OCI-LY3 (cell line): ENCODE measurements at regions not wholly inside any gene's neighbourhood (a gene's known extent, or its start where the extent isn't known, plus 50 kb on each side); places are given as distances from the start of the nearest gene placed in this dataset.

Experiments used
- H2AFZ ChIP-seq: fragments of 200-600, 300-600 bp; shearing (Covaris generic); 2 replicates; pipeline ENCODE4 v1.6.0; 2014; ENCODE audit warnings: antibody characterized with exemption, low read depth, low read length
- H3K27ac ChIP-seq: fragments of 200-600, 300-600 bp; sonication (generic); 2 replicates; pipeline ENCODE4 v1.5.1; 2014; ENCODE audit warnings: mild to moderate bottlenecking, low read length, moderate library complexity, mixed read lengths
- H3K27me3 ChIP-seq: fragments of 200-600, 300-600 bp; sonication (generic); 2 replicates; pipeline ENCODE4 v1.6.1; 2014; ENCODE audit warnings: low read depth, low read length, mixed read lengths
- H3K36me3 ChIP-seq: fragments of 200-600, 300-600 bp; sonication (generic); replicated peaks from 2 replicates; pipeline ENCODE3; 2014; ENCODE audit warnings: low read depth, low read length, mixed read lengths
- H3K4me1 ChIP-seq: fragments of 300-600, 200-600 bp; sonication (generic); 2 replicates; pipeline ENCODE4 v1.6.1; 2014; ENCODE audit warnings: low read length, mixed read lengths
- H3K4me2 ChIP-seq: fragments of 200-600, 300-600 bp; sonication (generic); 2 replicates; pipeline ENCODE4 v1.6.1; 2014; ENCODE audit warnings: low read length, mixed read lengths
- H3K4me3 ChIP-seq: fragments of 300-600, 200-600 bp; sonication (generic); 2 replicates; pipeline ENCODE4 v1.5.1; 2014; ENCODE audit warnings: antibody characterized with exemption, mild to moderate bottlenecking, low read length, moderate library complexity
- H3K79me2 ChIP-seq: fragments of 300-600, 200-600 bp; shearing (Covaris generic); 2 replicates; pipeline ENCODE4 v1.6.1; 2014; ENCODE audit warnings: mild to moderate bottlenecking, low read length, mixed read lengths
- H3K9ac ChIP-seq: fragments of 300-600, 200-600 bp; shearing (Covaris generic); 2 replicates; pipeline ENCODE4 v1.6.0; 2014; ENCODE audit warnings: mild to moderate bottlenecking, low read length, moderate library complexity
- H3K9me3 ChIP-seq: fragments of 200-600, 300-600 bp; shearing (Covaris generic); 2 replicates; pipeline ENCODE4 v1.6.1; 2014; ENCODE audit warnings: low read length, mixed read lengths; ENCODE audit not compliant: insufficient read depth
- H4K20me1 ChIP-seq: fragments of 200-600, 300-600 bp; sonication (generic); 2 replicates; pipeline ENCODE4 v1.6.1; 2016; ENCODE audit warnings: low read length, mixed read lengths; ENCODE audit not compliant: insufficient read depth
- CTCF ChIP-seq: fragments of 200-600, 300-600 bp; sonication (generic); IDR thresholded peaks from 2 replicates; pipeline ENCODE4 v1.5.1; 2014; ENCODE audit warnings: antibody characterized with exemption, low read length, low read depth
- EZH2phosphoT487 ChIP-seq: fragments of 200-600 bp; shearing (Covaris generic); IDR thresholded peaks from 2 replicates; pipeline ENCODE4 v1.6.1; 2018; ENCODE audit warnings: antibody characterized with exemption, mixed run types, low read depth

GRCh38 chr5:4011943-4012342, 416.3 kb downstream of the IRX1 start:
- no peak overlapping the region for H3K4me2 ChIP-seq
- TF ChIP-seq EZH2phosphoT487 = no peak
- no peak for TF ChIP-seq CTCF
- no peaks in the 10 kb centered on the region for H3K4me1 ChIP-seq

GRCh38 chr5:4013106-4013898, 417.7 kb downstream of the IRX1 start:
- Histone ChIP-seq H3K27ac (no peak overlapping the region), H3K27me3 (no peaks in the 10 kb centered on the region), H3K9ac (no peak overlapping the region), H2AFZ (no peak overlapping the region), H3K79me2 (no peaks in the 10 kb centered on the region), H3K4me3 (no peak overlapping the region), H4K20me1 (no peaks in the 10 kb centered on the region), H3K36me3 (no peaks in the 10 kb centered on the region), H3K9me3 (no peaks in the 10 kb centered on the region), H3K4me1 (peaks cover 2% of the 10 kb centered on the region; the same call in 1 of the 2 replicates), H3K4me2 (no peak overlapping the region)
- TF ChIP-seq EZH2phosphoT487 = no peak
- no peak for TF ChIP-seq CTCF

More at GRCh38 chr5:4011943-4012342, 416.3 kb downstream of the IRX1 start:
- Histone ChIP-seq H2AFZ (no peak overlapping the region), H3K27me3 (no peaks in the 10 kb centered on the region), H3K36me3 (no peaks in the 10 kb centered on the region), H4K20me1 (no peaks in the 10 kb centered on the region), H3K4me3 (no peak overlapping the region), H3K9ac (no peak overlapping the region), H3K79me2 (no peaks in the 10 kb centered on the region), H3K9me3 (no peaks in the 10 kb centered on the region), H3K27ac (no peak overlapping the region)

GRCh38 chr5:4015709-4016108, 420.1 kb downstream of the IRX1 start:
- H3K9ac ChIP-seq = no peak overlapping the region
- no peaks in the 10 kb centered on the region for H4K20me1 ChIP-seq
- H3K4me3 ChIP-seq = no peak overlapping the region
- peaks cover 2% of the 10 kb centered on the region; the same call in 1 of the 2 replicates for H3K4me1 ChIP-seq
- no peaks in the 10 kb centered on the region for H3K9me3 ChIP-seq
- H3K36me3 ChIP-seq = no peaks in the 10 kb centered on the region
- no peak overlapping the region for H2AFZ ChIP-seq
- no peaks in the 10 kb centered on the region for H3K79me2 ChIP-seq
- TF ChIP-seq EZH2phosphoT487 (no peak), CTCF (no peak)
- H3K27me3 ChIP-seq = no peaks in the 10 kb centered on the region
- H3K27ac ChIP-seq = no peak overlapping the region
- no peak overlapping the region for H3K4me2 ChIP-seq

GRCh38 chr5:4017076-4017803, 421.6 kb downstream of the IRX1 start:
- no peak overlapping the region for H3K27ac ChIP-seq
- H4K20me1 ChIP-seq = no peaks in the 10 kb centered on the region
- no peak overlapping the region for H3K9ac ChIP-seq
- no peak overlapping the region for H3K4me2 ChIP-seq
- TF ChIP-seq CTCF (no peak), EZH2phosphoT487 (no peak)
- no peaks in the 10 kb centered on the region for H3K27me3 ChIP-seq
- H3K9me3 ChIP-seq = no peaks in the 10 kb centered on the region
- no peaks in the 10 kb centered on the region for H3K79me2 ChIP-seq
- H3K4me1 ChIP-seq = peaks cover 2% of the 10 kb centered on the region; the same call in 1 of the 2 replicates
- no peaks in the 10 kb centered on the region for H3K36me3 ChIP-seq
- H3K4me3 ChIP-seq = no peak overlapping the region
- no peak overlapping the region for H2AFZ ChIP-seq
